Stomach (tissue), 4 donors: ENCODE measurements at regions not wholly inside any gene's neighbourhood (a gene's known extent, or its start where the extent isn't known, plus 50 kb on each side); places are given as distances from the start of the nearest gene placed in this dataset.

ENCODE experiments used
- POLR2A ChIP-seq, 4 donors: fragments of 450-650 bp; IDR thresholded peaks; one replicate each; pipeline ENCODE4 v1.6.1; 2016; ENCODE audit warnings: antibody characterized with exemption in 4 of 4, control low read depth in 2 of 4, mild to moderate bottlenecking in 1 of 4, moderate library complexity in 1 of 4
- TF ChIP-seq, protein P1 (sequence below), 7 experiments: fragments of 450-650 bp in 4 of 7; fragments of 200-600 bp in 3 of 7; sonication (generic) in 3 of 7; IDR thresholded peaks; one replicate each; pipeline ENCODE4 v1.5.1; 2016 to 2019; ENCODE audit warnings: antibody characterized with exemption in 7 of 7, control low read depth in 2 of 7, mild to moderate bottlenecking in 1 of 7

GRCh38 chr14:96711559-96712267 is 85.5 kb upstream of the VRK1 start:
- TF ChIP-seq, protein P1, sequence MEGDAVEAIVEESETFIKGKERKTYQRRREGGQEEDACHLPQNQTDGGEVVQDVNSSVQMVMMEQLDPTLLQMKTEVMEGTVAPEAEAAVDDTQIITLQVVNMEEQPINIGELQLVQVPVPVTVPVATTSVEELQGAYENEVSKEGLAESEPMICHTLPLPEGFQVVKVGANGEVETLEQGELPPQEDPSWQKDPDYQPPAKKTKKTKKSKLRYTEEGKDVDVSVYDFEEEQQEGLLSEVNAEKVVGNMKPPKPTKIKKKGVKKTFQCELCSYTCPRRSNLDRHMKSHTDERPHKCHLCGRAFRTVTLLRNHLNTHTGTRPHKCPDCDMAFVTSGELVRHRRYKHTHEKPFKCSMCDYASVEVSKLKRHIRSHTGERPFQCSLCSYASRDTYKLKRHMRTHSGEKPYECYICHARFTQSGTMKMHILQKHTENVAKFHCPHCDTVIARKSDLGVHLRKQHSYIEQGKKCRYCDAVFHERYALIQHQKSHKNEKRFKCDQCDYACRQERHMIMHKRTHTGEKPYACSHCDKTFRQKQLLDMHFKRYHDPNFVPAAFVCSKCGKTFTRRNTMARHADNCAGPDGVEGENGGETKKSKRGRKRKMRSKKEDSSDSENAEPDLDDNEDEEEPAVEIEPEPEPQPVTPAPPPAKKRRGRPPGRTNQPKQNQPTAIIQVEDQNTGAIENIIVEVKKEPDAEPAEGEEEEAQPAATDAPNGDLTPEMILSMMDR (IDR thresholded peaks at IDR 0.05) = no peak
- no peak for TF ChIP-seq POLR2A (IDR thresholded peaks at IDR 0.05)
